ENCODE measurements at regions not wholly inside any gene's neighbourhood (a gene's known extent, or its start where the extent isn't known, plus 50 kb on each side); places are given as distances from the start of the nearest gene placed in this dataset.
A peak's percentile ranks its signal among the peaks of the same experiment; 100 is the strongest.
"Not testable (repeated sequence)": the region's sequence is repeated elsewhere in the genome, so short reads cannot be mapped to it uniquely, and the experiment has no call there.

- DNase-seq = no peak
These were observed 57.5 kb upstream of the DYNLT3 start for GRCh38 chrX:37904833-37905232.

GRCh38 chrX:37905436-37906147, 58.2 kb upstream of the DYNLT3 start:
- peak; percentile 24 to 64 for DNase-seq

GRCh38 chrX:37906357-37906756, 59.0 kb upstream of the DYNLT3 start:
- peak in 1 of 2 experiments; percentile 8 for DNase-seq

GRCh38 chrX:37910186-37910585, 62.8 kb upstream of the DYNLT3 start:
- no peak for DNase-seq

- DNase-seq = no peak
These were observed 64.9 kb upstream of the DYNLT3 start for GRCh38 chrX:37912304-37912703.

GRCh38 chrX:37912777-37913176, 65.4 kb upstream of the DYNLT3 start:
- DNase-seq = no peak

GRCh38 chrX:37918168-37918567, 70.8 kb upstream of the DYNLT3 start:
- no peak for DNase-seq

GRCh38 chrX:37918703-37919102, 71.3 kb upstream of the DYNLT3 start:
- DNase-seq = no peak

GRCh38 chrX:37921758-37922157, 74.4 kb upstream of the DYNLT3 start:
- DNase-seq = no peak

GRCh38 chrX:37922928-37923327, 75.6 kb upstream of the DYNLT3 start:
- no peak for DNase-seq

GRCh38 chrX:37925761-37926160, 78.4 kb upstream of the DYNLT3 start:
- not testable (repeated sequence) for DNase-seq

GRCh38 chrX:37926700-37927099, 79.3 kb upstream of the DYNLT3 start:
- DNase-seq = peak; percentile 36 to 67

GRCh38 chrX:37942170-37942569, 64.2 kb upstream of the SYTL5 start:
- DNase-seq = no peak

GRCh38 chrX:37943554-37944344, 62.6 kb upstream of the SYTL5 start:
- DNase-seq = no peak

GRCh38 chrX:37946197-37946596, 60.2 kb upstream of the SYTL5 start:
- DNase-seq = no peak

- no peak for DNase-seq
These were observed 51.1 kb upstream of the SYTL5 start for GRCh38 chrX:37955273-37955672.

GRCh38 chrX:37956223-37956622, 50.1 kb upstream of the SYTL5 start:
- no peak for DNase-seq

All from NCI-H526 (cell line).